ENCODE measurements at regions not wholly inside any gene's neighbourhood (a gene's known extent, or its start where the extent isn't known, plus 50 kb on each side); places are given as distances from the start of the nearest gene placed in this dataset.

GRCh38 chr6:44636561-44637248 lies 249.2 kb downstream of the CDC5L start:
- DNase-seq (ENCODE audit: low read depth) = no peak
- H3K4me3 ChIP-seq (ENCODE audit: low read depth, low read length) = no peak overlapping the region
- TF ChIP-seq, protein P1, sequence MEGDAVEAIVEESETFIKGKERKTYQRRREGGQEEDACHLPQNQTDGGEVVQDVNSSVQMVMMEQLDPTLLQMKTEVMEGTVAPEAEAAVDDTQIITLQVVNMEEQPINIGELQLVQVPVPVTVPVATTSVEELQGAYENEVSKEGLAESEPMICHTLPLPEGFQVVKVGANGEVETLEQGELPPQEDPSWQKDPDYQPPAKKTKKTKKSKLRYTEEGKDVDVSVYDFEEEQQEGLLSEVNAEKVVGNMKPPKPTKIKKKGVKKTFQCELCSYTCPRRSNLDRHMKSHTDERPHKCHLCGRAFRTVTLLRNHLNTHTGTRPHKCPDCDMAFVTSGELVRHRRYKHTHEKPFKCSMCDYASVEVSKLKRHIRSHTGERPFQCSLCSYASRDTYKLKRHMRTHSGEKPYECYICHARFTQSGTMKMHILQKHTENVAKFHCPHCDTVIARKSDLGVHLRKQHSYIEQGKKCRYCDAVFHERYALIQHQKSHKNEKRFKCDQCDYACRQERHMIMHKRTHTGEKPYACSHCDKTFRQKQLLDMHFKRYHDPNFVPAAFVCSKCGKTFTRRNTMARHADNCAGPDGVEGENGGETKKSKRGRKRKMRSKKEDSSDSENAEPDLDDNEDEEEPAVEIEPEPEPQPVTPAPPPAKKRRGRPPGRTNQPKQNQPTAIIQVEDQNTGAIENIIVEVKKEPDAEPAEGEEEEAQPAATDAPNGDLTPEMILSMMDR (IDR thresholded peaks at IDR 0.05; ENCODE audit: control insufficient read depth, extremely low read depth, insufficient read depth) = no peak

DNA sequence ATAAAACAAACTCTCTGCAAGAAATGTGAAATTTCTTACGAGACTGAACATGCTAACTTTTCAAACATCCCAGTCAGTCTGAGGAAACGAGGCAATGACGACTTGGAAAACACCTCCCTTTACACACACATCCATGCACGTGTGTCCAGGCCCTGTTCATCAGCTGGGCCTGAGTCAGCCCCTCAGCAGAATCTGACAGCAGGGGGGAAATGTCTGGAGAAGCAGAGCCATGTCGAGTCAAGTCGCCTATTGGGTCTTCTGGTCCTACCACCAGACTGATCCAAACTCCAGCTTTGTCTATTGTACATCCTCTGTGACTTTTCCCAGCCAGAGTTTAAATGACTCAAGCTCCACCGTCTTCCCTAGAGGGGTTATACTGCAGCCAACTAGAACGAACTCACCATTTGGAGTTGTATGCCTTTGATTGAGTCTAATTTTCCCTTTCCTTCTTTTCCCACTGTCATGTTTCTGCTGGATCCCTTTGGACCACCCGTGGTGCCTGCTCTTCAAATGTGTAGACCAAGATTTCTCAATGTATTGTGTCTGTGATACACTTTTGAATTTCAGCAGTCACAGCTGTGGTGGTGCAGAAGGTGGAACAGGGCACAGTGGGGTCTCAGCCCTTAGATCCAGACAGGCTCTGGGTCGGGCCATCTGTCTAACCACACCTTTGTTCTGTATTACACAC lies 254.0 kb downstream of the CDC5L start:
- DNase-seq (ENCODE audit: low read depth) = no peak
- H3K4me3 ChIP-seq (ENCODE audit: low read depth, low read length) = no peak overlapping the region
- TF ChIP-seq, protein P1 (IDR thresholded peaks at IDR 0.05; ENCODE audit: control insufficient read depth, extremely low read depth, insufficient read depth) = no peak

DNA sequence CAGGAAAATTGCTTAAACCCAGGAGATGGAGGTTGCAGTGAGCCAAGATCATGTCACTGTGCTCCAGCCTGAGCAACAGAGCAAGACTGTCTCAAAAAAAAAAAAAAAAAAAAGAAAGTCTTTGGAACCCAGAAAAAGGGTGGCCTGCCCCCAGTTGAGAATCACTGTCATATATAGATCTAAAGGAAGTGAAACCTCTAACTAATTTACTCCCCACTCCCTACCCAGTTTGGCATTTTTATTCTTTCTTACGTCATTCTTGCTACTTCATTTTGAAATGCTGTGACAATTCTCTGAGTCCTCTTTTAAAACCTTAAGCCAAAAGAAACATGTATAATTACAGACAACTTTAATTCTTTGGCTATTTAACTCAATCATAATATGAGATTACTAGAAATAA lies 254.8 kb downstream of the CDC5L start:
- no peak for DNase-seq (ENCODE audit: low read depth)
- H3K4me3 ChIP-seq (ENCODE audit: low read depth, low read length) = no peak overlapping the region
- TF ChIP-seq, protein P1 (IDR thresholded peaks at IDR 0.05; ENCODE audit: control insufficient read depth, extremely low read depth, insufficient read depth) = no peak

DNA sequence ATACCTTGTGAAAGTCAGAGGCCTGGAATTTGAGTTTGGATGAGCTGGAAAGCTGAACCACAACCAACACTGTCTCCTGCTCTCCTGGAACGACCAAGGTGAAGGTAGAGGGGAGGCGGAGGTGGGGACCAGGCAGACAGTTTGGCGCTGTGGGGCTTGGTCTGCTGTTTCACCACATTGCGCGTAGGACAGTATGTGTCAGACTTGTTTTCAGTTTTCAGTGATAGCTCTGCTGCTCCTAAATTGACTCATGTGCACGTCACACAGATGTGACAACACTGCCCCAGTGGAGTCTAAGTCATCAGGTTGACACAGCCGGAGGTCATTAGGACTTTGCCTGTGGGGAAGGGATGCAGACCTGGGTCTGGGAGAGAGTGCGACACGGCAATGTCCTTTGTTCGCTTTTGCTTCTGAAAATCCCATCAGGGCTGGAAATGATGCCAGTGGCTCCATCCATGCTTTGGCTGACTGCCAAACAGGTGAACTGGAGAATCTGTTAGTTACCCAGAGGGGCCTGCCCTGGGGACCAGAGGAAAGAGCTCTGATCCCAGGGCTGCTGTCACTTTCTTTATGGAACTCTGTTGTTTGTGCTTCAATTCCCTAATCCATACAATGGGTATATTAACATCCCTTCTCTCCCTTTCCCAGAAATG lies 255.5 kb downstream of the CDC5L start:
- DNase-seq (ENCODE audit: low read depth) = no peak
- H3K4me3 ChIP-seq (ENCODE audit: low read depth, low read length) = no peak overlapping the region
- TF ChIP-seq, protein P1 (IDR thresholded peaks at IDR 0.05; ENCODE audit: control insufficient read depth, extremely low read depth, insufficient read depth) = no peak

GRCh38 chr6:44645276-44645675 lies 257.8 kb downstream of the CDC5L start:
- DNase-seq (ENCODE audit: low read depth) = no peak
- TF ChIP-seq, protein P1 (IDR thresholded peaks at IDR 0.05; ENCODE audit: control insufficient read depth, extremely low read depth, insufficient read depth) = no peak
- H3K4me3 ChIP-seq (ENCODE audit: low read depth, low read length) = no peak overlapping the region

GRCh38 chr6:44646355-44646754 lies 258.8 kb downstream of the CDC5L start:
- no peak for DNase-seq (ENCODE audit: low read depth)
- TF ChIP-seq, protein P1 (IDR thresholded peaks at IDR 0.05; ENCODE audit: control insufficient read depth, extremely low read depth, insufficient read depth) = no peak
- H3K4me3 ChIP-seq (ENCODE audit: low read depth, low read length) = no peak overlapping the region

All from LNCaP clone FGC (cell line).